Stomach (tissue), 8 donors: ENCODE measurements at regions not wholly inside any gene's neighbourhood (a gene's known extent, or its start where the extent isn't known, plus 50 kb on each side); places are given as distances from the start of the nearest gene placed in this dataset.
A peak's percentile ranks its signal among the peaks of the same experiment; 100 is the strongest.

Experiments
- DNase-seq, 2 donors: peaks; one replicate each; pipeline versions ENCODE4 v3.0.0 to v3.0.0-alpha.2; 2013 to 2019
- H3K27ac ChIP-seq, 5 donors: fragments of 200-600 bp in 4 of 5; sonication (generic) in 4 of 5; one replicate each; pipeline ENCODE4 v1.5.1; 2013 to 2019; ENCODE audit warnings: mild to moderate bottlenecking in 1 of 5, moderate library complexity in 1 of 5
- H3K27me3 ChIP-seq, 3 donors: fragments of 200-600 bp; sonication (generic); one replicate each; pipeline ENCODE4 v1.5.1; 2017 to 2019; ENCODE audit warnings: mixed run types in 1 of 3
- H3K36me3 ChIP-seq, 4 donors: fragments of 200-600 bp; sonication (generic); 1 replicate in 3 of 4; 2 replicates in 1 of 4; pipeline ENCODE4 v1.5.1; 2016 to 2019
- H3K4me1 ChIP-seq, 4 donors: fragments of 200-600 bp; sonication (generic); one replicate each; pipeline ENCODE4 v1.5.1; 2016 to 2019
- H3K4me3 ChIP-seq, 4 donors: fragments of 200-600 bp; sonication (generic) in 3 of 4; one replicate each; pipeline ENCODE4 v1.5.1; 2016 to 2019; ENCODE audit warnings: mild to moderate bottlenecking in 1 of 4
- H3K9me3 ChIP-seq, 4 donors: fragments of 200-600 bp; sonication (generic); one replicate each; pipeline ENCODE4 v1.5.1; 2016 to 2019
- EP300 ChIP-seq: sonication (generic); formaldehyde crosslinking; IDR thresholded peaks from one replicate; pipeline ENCODE4 v1.6.1; 2017; ENCODE audit warnings: antibody characterized with exemption
- POLR2A ChIP-seq, 4 donors: fragments of 450-650 bp; IDR thresholded peaks; one replicate each; pipeline ENCODE4 v1.6.1; 2016; ENCODE audit warnings: antibody characterized with exemption in 4 of 4, control low read depth in 2 of 4, mild to moderate bottlenecking in 1 of 4, moderate library complexity in 1 of 4
- POLR2AphosphoS5 ChIP-seq, 3 donors: sonication (generic); formaldehyde crosslinking; IDR thresholded peaks; one replicate each; pipeline ENCODE4 v1.6.1; 2016; ENCODE audit warnings: antibody characterized with exemption in 3 of 3
- WGBS, 5 donors: extraction: QIAGEN DNeasy Blood & Tissue Kit in 3 of 5; methylation state at CpG; one replicate each; pipeline versions ENCODE4 v1.1.5 to v1.1.7; 2013 to 2018; 5-methylcytosine and 5-hydroxymethylcytosine counted together
- intact Hi-C: fragments of 100-400 bp; cut with DNase I; formaldehyde crosslinking; loops from one replicate; pipeline ENCODE4 v1.15.1; 2023; ENCODE audit warnings: low total_unique reads
- TF ChIP-seq, protein P1 (sequence below), 7 experiments: fragments of 450-650 bp in 4 of 7; fragments of 200-600 bp in 3 of 7; sonication (generic) in 3 of 7; IDR thresholded peaks; one replicate each; pipeline ENCODE4 v1.5.1; 2016 to 2019; ENCODE audit warnings: antibody characterized with exemption in 7 of 7, control low read depth in 2 of 7, mild to moderate bottlenecking in 1 of 7
- donor health status: healthy with polysubstance abuse.
- donor health status: Bipolar disorder and iron deficiency.
- donor health status: healthy.

DNA sequence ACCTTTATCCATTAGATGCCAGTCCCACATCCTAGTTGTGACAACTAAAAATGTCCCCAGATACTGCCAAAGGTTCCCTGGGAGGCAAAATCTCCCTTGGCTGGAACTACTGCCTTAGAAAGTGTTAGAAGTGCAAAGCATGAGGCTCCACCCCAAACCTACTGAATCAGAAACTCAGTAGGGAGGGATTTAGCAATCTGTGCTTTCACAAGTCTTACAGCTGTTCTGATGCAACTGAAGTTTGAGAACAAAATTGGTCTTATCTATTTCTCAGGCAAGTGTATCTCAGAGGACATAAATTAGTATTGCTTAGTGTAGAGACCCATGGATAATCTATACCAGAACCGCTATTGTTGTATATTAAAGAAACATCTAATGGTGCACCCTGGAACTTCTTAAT, 70.2 kb downstream of the CLDN1 start:
- H3K4me3 ChIP-seq: no peak overlapping the region
- 85 to 97% (median 91%) methylated on average over 1 of the region's 1 CpG for WGBS, 5 donors

DNA sequence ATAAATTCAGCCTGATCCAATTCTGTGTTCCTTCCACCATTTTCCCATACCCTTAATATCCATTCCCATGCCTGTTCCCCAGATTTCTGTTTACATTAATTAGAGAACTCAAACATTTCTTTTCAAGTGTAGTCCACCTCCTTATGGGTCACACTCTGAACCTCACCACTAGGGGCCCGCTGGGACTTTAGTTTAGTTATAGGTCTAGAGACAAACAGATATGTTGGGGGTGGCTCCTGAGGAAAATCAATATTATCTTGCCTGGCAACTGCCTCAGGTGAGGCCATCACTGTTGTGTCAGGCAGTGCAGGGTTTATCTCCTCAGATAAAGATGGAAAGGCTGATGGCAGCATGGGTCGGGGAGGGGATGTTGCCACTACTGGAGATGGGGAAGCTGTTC, 72.8 kb downstream of the CLDN1 start:
- 83 to 90% (median 89%) methylated on average over 2 of the region's 2 CpGs for WGBS, 5 donors
- no peak for DNase-seq
- Histone ChIP-seq H3K27ac (no peak overlapping the region), H3K4me1 (no peaks in the 10 kb centered on the region), H3K27me3 (no peaks in the 10 kb centered on the region), H3K4me3 (no peak overlapping the region), H3K36me3 (no peaks in the 10 kb centered on the region), H3K9me3 (peaks cover 0 to 23% (median 16%) of the 10 kb centered on the region in 4 donors)
- TF ChIP-seq EP300 (no peak), POLR2AphosphoS5 (IDR thresholded peaks at IDR 0.05) (no peak), POLR2A (IDR thresholded peaks at IDR 0.05) (no peak)
- TF ChIP-seq, protein P1, sequence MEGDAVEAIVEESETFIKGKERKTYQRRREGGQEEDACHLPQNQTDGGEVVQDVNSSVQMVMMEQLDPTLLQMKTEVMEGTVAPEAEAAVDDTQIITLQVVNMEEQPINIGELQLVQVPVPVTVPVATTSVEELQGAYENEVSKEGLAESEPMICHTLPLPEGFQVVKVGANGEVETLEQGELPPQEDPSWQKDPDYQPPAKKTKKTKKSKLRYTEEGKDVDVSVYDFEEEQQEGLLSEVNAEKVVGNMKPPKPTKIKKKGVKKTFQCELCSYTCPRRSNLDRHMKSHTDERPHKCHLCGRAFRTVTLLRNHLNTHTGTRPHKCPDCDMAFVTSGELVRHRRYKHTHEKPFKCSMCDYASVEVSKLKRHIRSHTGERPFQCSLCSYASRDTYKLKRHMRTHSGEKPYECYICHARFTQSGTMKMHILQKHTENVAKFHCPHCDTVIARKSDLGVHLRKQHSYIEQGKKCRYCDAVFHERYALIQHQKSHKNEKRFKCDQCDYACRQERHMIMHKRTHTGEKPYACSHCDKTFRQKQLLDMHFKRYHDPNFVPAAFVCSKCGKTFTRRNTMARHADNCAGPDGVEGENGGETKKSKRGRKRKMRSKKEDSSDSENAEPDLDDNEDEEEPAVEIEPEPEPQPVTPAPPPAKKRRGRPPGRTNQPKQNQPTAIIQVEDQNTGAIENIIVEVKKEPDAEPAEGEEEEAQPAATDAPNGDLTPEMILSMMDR (IDR thresholded peaks at IDR 0.05): no peak
- intact Hi-C loops: no loop called here

More for the DNA sequence above, 70.2 kb downstream of the CLDN1 start:
- intact Hi-C loops: no loop called here
- Histone ChIP-seq H3K9me3 (no peaks in the 10 kb centered on the region), H3K27me3 (no peaks in the 10 kb centered on the region), H3K27ac (no peak overlapping the region), H3K4me1 (no peaks in the 10 kb centered on the region), H3K36me3 (no peaks in the 10 kb centered on the region)
- DNase-seq: peak in 1 of 2 donors; percentile 7
- no peak for TF ChIP-seq EP300

GRCh38 chr3:190242147-190242546, 80.1 kb downstream of the CLDN1 start:
- H3K27me3 ChIP-seq: no peaks in the 10 kb centered on the region
- H3K4me1 ChIP-seq: no peaks in the 10 kb centered on the region
- H3K9me3 ChIP-seq: peaks cover 0 to 51% (median 26%) of the 10 kb centered on the region in 4 donors
- 45 to 68% (median 67%) methylated on average over 2 of the region's 2 CpGs for WGBS, 5 donors
- intact Hi-C loops: no loop called here
- no peak overlapping the region for H3K4me3 ChIP-seq
- DNase-seq: no peak
- H3K36me3 ChIP-seq: no peaks in the 10 kb centered on the region
- H3K27ac ChIP-seq: no peak overlapping the region
- no peak for TF ChIP-seq EP300
- no peak for TF ChIP-seq POLR2A (IDR thresholded peaks at IDR 0.05)
- no peak for TF ChIP-seq POLR2AphosphoS5 (IDR thresholded peaks at IDR 0.05)
- TF ChIP-seq, protein P1 (IDR thresholded peaks at IDR 0.05): no peak

DNA sequence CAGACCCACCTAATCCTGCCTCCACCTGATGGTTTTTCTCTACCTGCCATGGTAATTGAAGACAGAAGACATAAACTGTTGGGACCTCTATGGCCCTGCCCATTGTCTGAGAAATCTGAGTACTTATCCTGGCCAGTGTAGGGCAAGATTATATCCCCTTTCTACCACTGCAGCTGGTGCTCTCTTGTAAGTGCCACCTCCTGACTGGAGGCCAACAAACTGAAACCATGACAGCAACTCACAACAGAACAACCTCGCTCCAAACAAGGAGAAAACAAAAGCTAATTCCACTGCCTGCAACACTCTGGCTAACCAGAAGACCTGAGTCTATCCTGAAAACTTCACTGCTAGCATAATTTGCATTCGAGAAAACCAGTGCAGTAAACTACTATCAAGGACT, 82.9 kb downstream of the CLDN1 start:
- Histone ChIP-seq H3K4me1 (no peaks in the 10 kb centered on the region), H3K4me3 (no peak overlapping the region), H3K27ac (no peak overlapping the region), H3K36me3 (no peaks in the 10 kb centered on the region), H3K9me3 (peaks cover 0 to 35% (median 7%) of the 10 kb centered on the region in 4 donors), H3K27me3 (no peaks in the 10 kb centered on the region)
- TF ChIP-seq POLR2A (IDR thresholded peaks at IDR 0.05) (no peak), EP300 (no peak), POLR2AphosphoS5 (IDR thresholded peaks at IDR 0.05) (no peak)
- TF ChIP-seq, protein P1 (IDR thresholded peaks at IDR 0.05): no peak
- intact Hi-C loops: no loop called here
- DNase-seq: no peak
- 65 to 96% (median 84%) methylated on average over 2 of the region's 2 CpGs for WGBS, 5 donors

- no peak overlapping the region for H3K4me3 ChIP-seq
- intact Hi-C loops: no loop called here
- 71 to 86% (median 84%) methylated on average over 5 of the region's 5 CpGs for WGBS, 5 donors
- peaks cover 0 to 34% (median 7%) of the 10 kb centered on the region in 4 donors for H3K9me3 ChIP-seq
- H3K27me3 ChIP-seq: no peaks in the 10 kb centered on the region
- no peak overlapping the region for H3K27ac ChIP-seq
- DNase-seq: no peak
- no peaks in the 10 kb centered on the region for H3K4me1 ChIP-seq
- H3K36me3 ChIP-seq: no peaks in the 10 kb centered on the region
- TF ChIP-seq EP300 (no peak), POLR2A (IDR thresholded peaks at IDR 0.05) (no peak), POLR2AphosphoS5 (IDR thresholded peaks at IDR 0.05) (no peak)
- TF ChIP-seq, protein P1 (IDR thresholded peaks at IDR 0.05): no peak
Observed at GRCh38 chr3:190238871-190239270, 83.4 kb downstream of the CLDN1 start.
